ENCODE measurements at regions not wholly inside any gene's neighbourhood (a gene's known extent, or its start where the extent isn't known, plus 50 kb on each side); places are given as distances from the start of the nearest gene placed in this dataset.

GRCh38 chr12:127296591-127296990 lies 970.4 kb upstream of the TMEM132C start:
- TF ChIP-seq, protein P1, sequence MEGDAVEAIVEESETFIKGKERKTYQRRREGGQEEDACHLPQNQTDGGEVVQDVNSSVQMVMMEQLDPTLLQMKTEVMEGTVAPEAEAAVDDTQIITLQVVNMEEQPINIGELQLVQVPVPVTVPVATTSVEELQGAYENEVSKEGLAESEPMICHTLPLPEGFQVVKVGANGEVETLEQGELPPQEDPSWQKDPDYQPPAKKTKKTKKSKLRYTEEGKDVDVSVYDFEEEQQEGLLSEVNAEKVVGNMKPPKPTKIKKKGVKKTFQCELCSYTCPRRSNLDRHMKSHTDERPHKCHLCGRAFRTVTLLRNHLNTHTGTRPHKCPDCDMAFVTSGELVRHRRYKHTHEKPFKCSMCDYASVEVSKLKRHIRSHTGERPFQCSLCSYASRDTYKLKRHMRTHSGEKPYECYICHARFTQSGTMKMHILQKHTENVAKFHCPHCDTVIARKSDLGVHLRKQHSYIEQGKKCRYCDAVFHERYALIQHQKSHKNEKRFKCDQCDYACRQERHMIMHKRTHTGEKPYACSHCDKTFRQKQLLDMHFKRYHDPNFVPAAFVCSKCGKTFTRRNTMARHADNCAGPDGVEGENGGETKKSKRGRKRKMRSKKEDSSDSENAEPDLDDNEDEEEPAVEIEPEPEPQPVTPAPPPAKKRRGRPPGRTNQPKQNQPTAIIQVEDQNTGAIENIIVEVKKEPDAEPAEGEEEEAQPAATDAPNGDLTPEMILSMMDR (IDR thresholded peaks at IDR 0.05; ENCODE audit: extremely low read depth, low read depth, low read length) = no peak
- no peak overlapping the region for H2AFZ ChIP-seq (ENCODE audit: low read length)
- H3K4me2 ChIP-seq (ENCODE audit: insufficient read depth, low read length) = no peak overlapping the region
- H3K4me1 ChIP-seq (ENCODE audit: insufficient read depth, low read length) = no peaks in the 10 kb centered on the region
- H3K4me3 ChIP-seq (ENCODE audit: insufficient read depth, low read length) = no peak overlapping the region
- no peak for DNase-seq (ENCODE audit: insufficient read length, low spot score, missing footprints)
- H3K9me3 ChIP-seq (ENCODE audit: low read depth, low read length) = no peaks in the 10 kb centered on the region
- H3K79me2 ChIP-seq (ENCODE audit: insufficient read depth, low read length) = no peaks in the 10 kb centered on the region
- H3K27ac ChIP-seq (ENCODE audit: low read depth, low read length) = no peak overlapping the region
- no peaks in the 10 kb centered on the region for H3K27me3 ChIP-seq (ENCODE audit: insufficient read depth, low read length)
- H4K20me1 ChIP-seq (ENCODE audit: insufficient read depth, low read length) = no peaks in the 10 kb centered on the region
- no peaks in the 10 kb centered on the region for H3K36me3 ChIP-seq (ENCODE audit: insufficient read depth, low read length)

DNA sequence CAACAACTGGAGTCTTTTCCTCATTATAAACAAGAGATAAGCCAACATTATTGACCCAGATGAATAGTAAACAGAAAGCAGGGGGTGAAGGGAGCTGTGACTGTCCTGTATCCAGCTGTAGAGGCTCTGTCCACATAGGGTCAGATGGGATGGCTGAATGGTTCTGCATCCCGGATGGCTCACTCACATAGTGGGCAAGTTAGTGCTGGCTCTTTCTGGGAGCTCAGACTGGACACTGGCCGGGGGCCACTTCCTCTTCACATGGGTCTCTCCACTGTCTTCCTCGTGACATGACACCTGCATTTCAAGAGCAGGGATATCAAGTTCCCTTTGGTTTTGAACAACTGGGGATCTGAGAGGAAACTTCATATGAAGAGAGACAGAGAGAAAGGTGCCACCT lies 969.6 kb upstream of the TMEM132C start:
- no peaks in the 10 kb centered on the region for H3K36me3 ChIP-seq (ENCODE audit: insufficient read depth, low read length)
- H3K4me2 ChIP-seq (ENCODE audit: insufficient read depth, low read length) = no peak overlapping the region
- no peaks in the 10 kb centered on the region for H3K4me1 ChIP-seq (ENCODE audit: insufficient read depth, low read length)
- no peak overlapping the region for H3K27ac ChIP-seq (ENCODE audit: low read depth, low read length)
- H3K9me3 ChIP-seq (ENCODE audit: low read depth, low read length) = no peaks in the 10 kb centered on the region
- no peaks in the 10 kb centered on the region for H4K20me1 ChIP-seq (ENCODE audit: insufficient read depth, low read length)
- H3K27me3 ChIP-seq (ENCODE audit: insufficient read depth, low read length) = peaks cover 3% of the 10 kb centered on the region
- TF ChIP-seq, protein P1 (IDR thresholded peaks at IDR 0.05; ENCODE audit: extremely low read depth, low read depth, low read length) = no peak
- no peak overlapping the region for H2AFZ ChIP-seq (ENCODE audit: low read length)
- no peaks in the 10 kb centered on the region for H3K79me2 ChIP-seq (ENCODE audit: insufficient read depth, low read length)
- H3K4me3 ChIP-seq (ENCODE audit: insufficient read depth, low read length) = no peak overlapping the region
- DNase-seq (ENCODE audit: insufficient read length, low spot score, missing footprints) = no peak

- no peak overlapping the region for H3K4me3 ChIP-seq (ENCODE audit: insufficient read depth, low read length)
- TF ChIP-seq, protein P1 (IDR thresholded peaks at IDR 0.05; ENCODE audit: extremely low read depth, low read depth, low read length) = no peak
These were observed 966.9 kb upstream of the TMEM132C start for GRCh38 chr12:127300075-127300474.

DNA sequence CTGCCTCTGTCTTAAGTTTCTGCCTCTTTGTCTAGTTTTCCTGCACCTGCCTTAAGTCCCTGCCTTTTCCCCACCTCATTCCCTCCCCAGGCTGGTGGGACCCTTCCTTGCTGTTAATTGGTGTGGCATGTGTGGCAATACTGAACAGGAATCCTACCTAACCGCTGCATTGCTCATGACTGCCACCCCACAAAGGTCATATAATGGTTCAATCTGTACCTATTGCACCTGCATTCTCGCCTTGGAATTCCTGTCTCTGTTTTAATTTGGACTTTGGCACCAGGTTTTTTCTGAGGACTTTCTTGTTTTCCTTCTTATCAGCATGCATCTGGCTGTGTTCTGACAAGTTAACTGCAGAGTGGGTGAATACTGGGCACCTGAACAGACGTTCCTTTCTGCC lies 966.2 kb upstream of the TMEM132C start:
- H4K20me1 ChIP-seq (ENCODE audit: insufficient read depth, low read length) = no peaks in the 10 kb centered on the region
- no peak overlapping the region for H3K27ac ChIP-seq (ENCODE audit: low read depth, low read length)
- no peak overlapping the region for H2AFZ ChIP-seq (ENCODE audit: low read length)
- no peaks in the 10 kb centered on the region for H3K79me2 ChIP-seq (ENCODE audit: insufficient read depth, low read length)
- H3K27me3 ChIP-seq (ENCODE audit: insufficient read depth, low read length) = peaks cover 3% of the 10 kb centered on the region
- no peaks in the 10 kb centered on the region for H3K36me3 ChIP-seq (ENCODE audit: insufficient read depth, low read length)
- no peaks in the 10 kb centered on the region for H3K9me3 ChIP-seq (ENCODE audit: low read depth, low read length)
- no peaks in the 10 kb centered on the region for H3K4me1 ChIP-seq (ENCODE audit: insufficient read depth, low read length)
- no peak overlapping the region for H3K4me2 ChIP-seq (ENCODE audit: insufficient read depth, low read length)
- DNase-seq (ENCODE audit: insufficient read length, low spot score, missing footprints) = no peak
- no peak overlapping the region for H3K4me3 ChIP-seq (ENCODE audit: insufficient read depth, low read length)
- TF ChIP-seq, protein P1 (IDR thresholded peaks at IDR 0.05; ENCODE audit: extremely low read depth, low read depth, low read length) = no peak

More at GRCh38 chr12:127300075-127300474, 966.9 kb upstream of the TMEM132C start:
- peaks cover 3% of the 10 kb centered on the region for H3K27me3 ChIP-seq (ENCODE audit: insufficient read depth, low read length)
- H4K20me1 ChIP-seq (ENCODE audit: insufficient read depth, low read length) = no peaks in the 10 kb centered on the region
- H3K9me3 ChIP-seq (ENCODE audit: low read depth, low read length) = no peaks in the 10 kb centered on the region
- no peaks in the 10 kb centered on the region for H3K36me3 ChIP-seq (ENCODE audit: insufficient read depth, low read length)
- H2AFZ ChIP-seq (ENCODE audit: low read length) = no peak overlapping the region
- H3K27ac ChIP-seq (ENCODE audit: low read depth, low read length) = no peak overlapping the region
- no peaks in the 10 kb centered on the region for H3K4me1 ChIP-seq (ENCODE audit: insufficient read depth, low read length)
- no peak overlapping the region for H3K4me2 ChIP-seq (ENCODE audit: insufficient read depth, low read length)
- DNase-seq (ENCODE audit: insufficient read length, low spot score, missing footprints) = no peak
- H3K79me2 ChIP-seq (ENCODE audit: insufficient read depth, low read length) = no peaks in the 10 kb centered on the region
